Neural crest cell (in vitro differentiated cells): ENCODE measurements at regions not wholly inside any gene's neighbourhood (a gene's known extent, or its start where the extent isn't known, plus 50 kb on each side); places are given as distances from the start of the nearest gene placed in this dataset.

Experiments used
- DNase-seq: peaks from one replicate; pipeline ENCODE4 v3.0.0; 2021; ENCODE audit warnings: low read depth, mixed read lengths, low spot score
- H3K27ac Mint-ChIP-seq: one replicate; pipeline ENCODE4 v1.8.0; 2021; ENCODE audit warnings: mild to moderate bottlenecking, mixed read lengths; ENCODE audit not compliant: unreplicated experiment
- H3K27me3 Mint-ChIP-seq: 2 replicates; pipeline ENCODE4 v1.8.0; 2021; ENCODE audit warnings: low read depth, mild to moderate bottlenecking, mixed read lengths
- H3K36me3 Mint-ChIP-seq: 2 replicates; pipeline ENCODE4 v1.8.0; 2021; ENCODE audit warnings: low read depth, mild to moderate bottlenecking, mixed read lengths
- H3K4me1 Mint-ChIP-seq: 2 replicates; pipeline ENCODE4 v1.8.0; 2021; ENCODE audit warnings: mixed read lengths
- H3K4me3 Mint-ChIP-seq: one replicate; pipeline ENCODE4 v1.8.0; 2021; ENCODE audit warnings: mild to moderate bottlenecking, mixed read lengths
- H3K9me3 Mint-ChIP-seq: 2 replicates; pipeline ENCODE4 v1.8.0; 2021; ENCODE audit warnings: mixed read lengths
- TF ChIP-seq, protein P1 (sequence below): fragments of 200-600 bp; sonication (generic); conservative IDR thresholded peaks from 2 replicates; pipeline ENCODE4 v1.5.0; 2021; ENCODE audit warnings: antibody characterized with exemption, mild to moderate bottlenecking

DNA sequence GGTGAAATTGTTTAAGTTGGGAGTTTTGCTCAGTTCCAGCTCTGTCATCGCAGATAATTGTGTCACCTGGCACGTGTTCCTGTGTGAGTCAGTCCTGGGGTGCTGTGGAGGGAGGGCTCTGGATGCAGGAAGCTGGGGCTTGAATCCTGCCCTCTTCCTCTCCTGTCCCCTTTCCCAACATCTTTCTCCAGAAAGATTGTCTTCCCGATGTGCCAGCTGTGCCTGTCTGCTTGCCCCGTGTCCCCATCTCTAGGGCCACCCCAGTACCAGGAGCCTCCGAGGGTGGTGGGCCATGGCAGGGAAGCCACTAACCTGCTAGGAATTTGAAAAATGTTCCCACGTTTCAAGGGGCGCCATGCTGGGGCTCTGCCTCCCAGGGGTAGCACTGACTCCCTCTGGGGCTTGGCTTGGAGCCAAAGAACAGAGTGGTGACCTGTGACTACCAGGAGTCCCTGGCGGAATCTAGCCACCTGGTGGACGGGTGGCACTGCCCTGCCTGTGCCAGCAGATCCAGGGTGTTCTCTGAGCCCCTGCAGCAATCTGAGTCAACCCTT lies 198.1 kb downstream of the ENGASE start:
- Mint-ChIP-seq H3K36me3 (no peaks in the 10 kb centered on the region), H3K27ac (no peak overlapping the region), H3K27me3 (peaks cover 22% of the 10 kb centered on the region), H3K4me1 (peaks cover 11% of the 10 kb centered on the region), H3K4me3 (no peak overlapping the region), H3K9me3 (no peaks in the 10 kb centered on the region)
- TF ChIP-seq, protein P1, sequence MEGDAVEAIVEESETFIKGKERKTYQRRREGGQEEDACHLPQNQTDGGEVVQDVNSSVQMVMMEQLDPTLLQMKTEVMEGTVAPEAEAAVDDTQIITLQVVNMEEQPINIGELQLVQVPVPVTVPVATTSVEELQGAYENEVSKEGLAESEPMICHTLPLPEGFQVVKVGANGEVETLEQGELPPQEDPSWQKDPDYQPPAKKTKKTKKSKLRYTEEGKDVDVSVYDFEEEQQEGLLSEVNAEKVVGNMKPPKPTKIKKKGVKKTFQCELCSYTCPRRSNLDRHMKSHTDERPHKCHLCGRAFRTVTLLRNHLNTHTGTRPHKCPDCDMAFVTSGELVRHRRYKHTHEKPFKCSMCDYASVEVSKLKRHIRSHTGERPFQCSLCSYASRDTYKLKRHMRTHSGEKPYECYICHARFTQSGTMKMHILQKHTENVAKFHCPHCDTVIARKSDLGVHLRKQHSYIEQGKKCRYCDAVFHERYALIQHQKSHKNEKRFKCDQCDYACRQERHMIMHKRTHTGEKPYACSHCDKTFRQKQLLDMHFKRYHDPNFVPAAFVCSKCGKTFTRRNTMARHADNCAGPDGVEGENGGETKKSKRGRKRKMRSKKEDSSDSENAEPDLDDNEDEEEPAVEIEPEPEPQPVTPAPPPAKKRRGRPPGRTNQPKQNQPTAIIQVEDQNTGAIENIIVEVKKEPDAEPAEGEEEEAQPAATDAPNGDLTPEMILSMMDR: no peak
- DNase-seq: no peak

DNA sequence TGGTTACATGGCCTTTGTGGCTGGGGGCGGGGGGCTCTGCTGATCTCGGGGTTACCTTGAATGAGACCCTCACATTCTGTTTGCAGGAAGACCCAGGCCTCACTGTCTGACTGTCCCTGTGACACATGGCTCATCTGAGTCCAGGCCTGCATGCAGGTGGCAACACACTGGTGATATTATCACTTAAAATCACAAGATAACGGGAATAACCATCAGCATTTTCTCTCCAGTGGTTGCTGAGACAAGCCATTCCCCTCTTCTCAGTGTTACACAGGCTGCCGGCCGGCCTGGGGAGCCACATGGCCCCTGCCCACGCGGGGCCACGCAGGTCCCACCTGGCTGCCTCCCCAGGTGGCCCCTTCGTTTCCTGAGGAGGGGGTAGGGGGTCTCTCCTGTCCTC lies 197.6 kb downstream of the ENGASE start:
- DNase-seq: no peak
- Mint-ChIP-seq H3K4me1 (peaks cover 11% of the 10 kb centered on the region), H3K27ac (no peak overlapping the region), H3K36me3 (no peaks in the 10 kb centered on the region), H3K27me3 (peaks cover 24% of the 10 kb centered on the region), H3K4me3 (no peak overlapping the region), H3K9me3 (no peaks in the 10 kb centered on the region)
- TF ChIP-seq, protein P1: no peak

DNA sequence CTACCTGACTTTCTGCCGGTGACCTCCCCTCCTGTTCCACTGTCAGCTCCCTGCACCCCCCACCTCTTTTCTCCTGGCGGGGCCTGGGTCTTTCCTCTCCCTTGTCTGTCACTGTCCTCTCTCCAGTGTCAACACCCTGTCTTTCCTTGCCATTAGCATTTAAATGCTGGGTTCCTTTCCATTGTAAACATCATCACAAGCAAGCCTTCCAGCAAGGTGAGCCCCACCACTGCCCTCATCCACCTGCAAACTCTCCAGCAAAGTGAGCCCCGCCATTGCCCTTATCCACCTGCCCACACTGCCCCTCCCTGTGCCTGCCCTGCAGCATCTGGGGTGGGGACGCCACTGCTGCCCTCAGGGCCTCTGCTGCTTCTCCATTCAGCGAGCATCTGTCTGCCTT lies 195.0 kb downstream of the ENGASE start:
- Mint-ChIP-seq H3K27me3 (peaks cover 27% of the 10 kb centered on the region), H3K4me3 (no peak overlapping the region), H3K9me3 (no peaks in the 10 kb centered on the region), H3K27ac (no peak overlapping the region), H3K36me3 (no peaks in the 10 kb centered on the region), H3K4me1 (peaks cover 2% of the 10 kb centered on the region)
- TF ChIP-seq, protein P1: no peak
- no peak for DNase-seq

DNA sequence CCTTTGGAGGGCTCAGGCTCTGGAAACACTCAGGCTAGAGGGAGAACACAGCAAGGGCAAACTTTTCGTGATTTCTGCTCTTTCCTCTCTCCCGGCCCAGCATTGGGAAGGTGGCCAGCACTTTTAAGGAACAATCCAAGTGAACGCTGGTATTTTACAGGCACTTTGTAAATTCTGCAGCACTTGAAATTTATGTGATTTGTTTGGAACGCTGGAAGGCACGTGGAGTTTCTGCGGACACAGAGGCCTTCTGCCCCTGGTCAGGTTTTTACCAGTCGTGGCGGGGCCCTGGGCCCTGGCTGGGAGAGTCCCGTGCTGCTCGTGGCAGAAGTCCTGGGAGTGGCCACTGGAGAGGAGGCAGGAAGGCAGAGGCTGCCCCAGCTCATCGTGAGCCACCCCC lies 188.6 kb downstream of the ENGASE start:
- DNase-seq: no peak
- peaks cover 18% of the 10 kb centered on the region for H3K27me3 Mint-ChIP-seq
- no peak overlapping the region for H3K4me3 Mint-ChIP-seq
- no peaks in the 10 kb centered on the region for H3K9me3 Mint-ChIP-seq
- no peak overlapping the region for H3K27ac Mint-ChIP-seq
- no peaks in the 10 kb centered on the region for H3K4me1 Mint-ChIP-seq
- TF ChIP-seq, protein P1: no peak
- no peaks in the 10 kb centered on the region for H3K36me3 Mint-ChIP-seq

DNA sequence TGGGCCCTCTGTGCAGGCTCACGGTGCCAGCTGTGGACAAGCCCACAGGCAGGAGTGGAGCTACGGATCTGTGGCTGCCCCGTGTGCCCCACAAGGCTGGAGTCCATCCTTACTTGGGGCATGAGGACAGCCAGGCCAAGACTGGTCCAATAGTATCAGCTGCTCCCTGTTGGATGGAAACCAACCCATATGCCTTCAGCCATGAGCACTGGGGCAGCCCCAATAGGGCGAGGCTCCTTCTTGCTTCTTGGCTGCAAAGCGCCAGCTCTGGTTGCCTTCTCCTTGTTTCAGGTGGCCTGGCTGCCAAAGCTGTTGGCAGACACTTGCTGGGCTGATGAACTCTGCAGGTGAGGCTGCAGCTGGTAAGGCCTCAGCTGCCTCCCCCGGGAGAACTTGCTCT lies 188.0 kb downstream of the ENGASE start:
- TF ChIP-seq, protein P1: no peak
- DNase-seq: no peak
- H3K9me3 Mint-ChIP-seq: no peaks in the 10 kb centered on the region
- no peaks in the 10 kb centered on the region for H3K36me3 Mint-ChIP-seq
- no peak overlapping the region for H3K4me3 Mint-ChIP-seq
- peaks cover 17% of the 10 kb centered on the region for H3K27me3 Mint-ChIP-seq
- H3K4me1 Mint-ChIP-seq: no peaks in the 10 kb centered on the region
- H3K27ac Mint-ChIP-seq: no peak overlapping the region
